HG02588 (cell line): ENCODE measurements at regions not wholly inside any gene's neighbourhood (a gene's known extent, or its start where the extent isn't known, plus 50 kb on each side); places are given as distances from the start of the nearest gene placed in this dataset.
"Not testable (repeated sequence)": the region's sequence is repeated elsewhere in the genome, so short reads cannot be mapped to it uniquely, and the experiment has no call there.

Source experiments
- ATAC-seq: cut with Tn5 transposase; IDR thresholded peaks from one replicate; pipeline ENCODE4 v1.9.1; 2021; ENCODE audit warnings: mild to moderate bottlenecking, moderate library complexity; ENCODE audit not compliant: unreplicated experiment

- ATAC-seq: no peak
Observed at GRCh38 chr7:46606761-46607160, 685.7 kb upstream of the IGFBP3 start.

- ATAC-seq: no peak
Observed at GRCh38 chr7:46604241-46604661, 683.2 kb upstream of the IGFBP3 start.

GRCh38 chr7:46603780-46604179 lies 682.7 kb upstream of the IGFBP3 start:
- no peak for ATAC-seq

GRCh38 chr7:46603296-46603752 lies 682.3 kb upstream of the IGFBP3 start:
- ATAC-seq: no peak

GRCh38 chr7:46600340-46600739 lies 679.3 kb upstream of the IGFBP3 start:
- no peak for ATAC-seq

GRCh38 chr7:46594831-46595230 lies 673.8 kb upstream of the IGFBP3 start:
- not testable (repeated sequence) for ATAC-seq

GRCh38 chr7:46590918-46591905 lies 670.1 kb upstream of the IGFBP3 start:
- not testable (repeated sequence) for ATAC-seq

GRCh38 chr7:46589286-46589685 lies 668.2 kb upstream of the IGFBP3 start:
- no peak for ATAC-seq

- ATAC-seq: no peak
Observed at GRCh38 chr7:46586406-46586805, 665.3 kb upstream of the IGFBP3 start.

GRCh38 chr7:46583656-46584055 lies 662.6 kb upstream of the IGFBP3 start:
- no peak for ATAC-seq

- ATAC-seq: no peak
Observed at GRCh38 chr7:46581268-46581667, 660.2 kb upstream of the IGFBP3 start.

- no peak for ATAC-seq
Observed at GRCh38 chr7:46580766-46581165, 659.7 kb upstream of the IGFBP3 start.

GRCh38 chr7:46577394-46577793 lies 656.3 kb upstream of the IGFBP3 start:
- ATAC-seq: no peak

- ATAC-seq: no peak
Observed at GRCh38 chr7:46576950-46577349, 655.9 kb upstream of the IGFBP3 start.

GRCh38 chr7:46572691-46573090 lies 651.6 kb upstream of the IGFBP3 start:
- no peak for ATAC-seq

GRCh38 chr7:46571996-46572395 lies 650.9 kb upstream of the IGFBP3 start:
- ATAC-seq: no peak

GRCh38 chr7:46569133-46569465 lies 648.0 kb upstream of the IGFBP3 start:
- ATAC-seq: no peak

GRCh38 chr7:46568420-46569132 lies 647.5 kb upstream of the IGFBP3 start:
- ATAC-seq: no peak

GRCh38 chr7:46567858-46568257 lies 646.8 kb upstream of the IGFBP3 start:
- ATAC-seq: no peak

- ATAC-seq: no peak
Observed at GRCh38 chr7:46566097-46566774, 645.2 kb upstream of the IGFBP3 start.
